Testis (tissue), 2 donors: ENCODE measurements at regions not wholly inside any gene's neighbourhood (a gene's known extent, or its start where the extent isn't known, plus 50 kb on each side); places are given as distances from the start of the nearest gene placed in this dataset.

Source experiments
- POLR2A ChIP-seq: fragments of 450-650 bp; IDR thresholded peaks from one replicate; pipeline ENCODE4 v1.6.1; 2017; ENCODE audit warnings: antibody characterized with exemption, mild to moderate bottlenecking, moderate library complexity
- TF ChIP-seq, protein P1 (sequence below), 3 experiments: fragments of 450-650 bp in 2 of 3; fragments of 200-600 bp in 1 of 3; sonication (generic) in 1 of 3; IDR thresholded peaks; one replicate each; pipeline ENCODE4 v1.5.1; 2016 to 2019; ENCODE audit warnings: antibody characterized with exemption in 3 of 3, mild to moderate bottlenecking in 2 of 3, moderate library complexity in 1 of 3

DNA sequence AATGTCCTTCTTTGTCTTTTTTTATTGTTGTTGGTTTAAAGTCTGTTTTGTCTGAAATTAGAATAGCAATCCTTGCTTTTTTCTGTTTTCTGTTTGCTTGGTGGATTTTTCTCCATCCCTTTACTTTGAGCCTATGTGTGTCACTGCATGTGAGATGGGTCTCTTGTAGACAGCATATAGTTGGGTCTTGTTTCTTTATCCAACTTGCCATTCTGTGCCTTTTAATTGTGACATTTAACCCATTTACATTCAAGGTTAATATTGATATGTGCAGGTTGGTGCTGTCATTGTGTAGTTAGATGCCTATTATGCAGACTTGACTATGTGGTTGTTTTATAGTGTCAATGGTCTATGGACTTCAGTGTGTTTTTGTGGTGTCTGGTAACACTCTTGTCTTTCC, 197.5 kb upstream of the FN1 start:
- TF ChIP-seq, protein P1, sequence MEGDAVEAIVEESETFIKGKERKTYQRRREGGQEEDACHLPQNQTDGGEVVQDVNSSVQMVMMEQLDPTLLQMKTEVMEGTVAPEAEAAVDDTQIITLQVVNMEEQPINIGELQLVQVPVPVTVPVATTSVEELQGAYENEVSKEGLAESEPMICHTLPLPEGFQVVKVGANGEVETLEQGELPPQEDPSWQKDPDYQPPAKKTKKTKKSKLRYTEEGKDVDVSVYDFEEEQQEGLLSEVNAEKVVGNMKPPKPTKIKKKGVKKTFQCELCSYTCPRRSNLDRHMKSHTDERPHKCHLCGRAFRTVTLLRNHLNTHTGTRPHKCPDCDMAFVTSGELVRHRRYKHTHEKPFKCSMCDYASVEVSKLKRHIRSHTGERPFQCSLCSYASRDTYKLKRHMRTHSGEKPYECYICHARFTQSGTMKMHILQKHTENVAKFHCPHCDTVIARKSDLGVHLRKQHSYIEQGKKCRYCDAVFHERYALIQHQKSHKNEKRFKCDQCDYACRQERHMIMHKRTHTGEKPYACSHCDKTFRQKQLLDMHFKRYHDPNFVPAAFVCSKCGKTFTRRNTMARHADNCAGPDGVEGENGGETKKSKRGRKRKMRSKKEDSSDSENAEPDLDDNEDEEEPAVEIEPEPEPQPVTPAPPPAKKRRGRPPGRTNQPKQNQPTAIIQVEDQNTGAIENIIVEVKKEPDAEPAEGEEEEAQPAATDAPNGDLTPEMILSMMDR (IDR thresholded peaks at IDR 0.05): no peak
- no peak for TF ChIP-seq POLR2A
